MM.1S (cell line): ENCODE measurements at regions not wholly inside any gene's neighbourhood (a gene's known extent, or its start where the extent isn't known, plus 50 kb on each side); places are given as distances from the start of the nearest gene placed in this dataset.

Experiments used
- DNase-seq: peaks from one replicate; pipeline ENCODE4 v3.0.0-alpha.2; 2015
- H2AFZ ChIP-seq: fragments of 300-600 bp; sonication (generic); 2 replicates; pipeline ENCODE4 v1.6.0; 2016; ENCODE audit warnings: antibody characterized with exemption, low read length
- H3F3A ChIP-seq: fragments of 300-600 bp; sonication (generic); 2 replicates; pipeline ENCODE4 v1.6.1; 2016; ENCODE audit warnings: mild to moderate bottlenecking, antibody characterized with exemption, low read length, moderate library complexity, mixed read lengths; ENCODE audit not compliant: insufficient read depth
- H3K27ac ChIP-seq: fragments of 300-600 bp; sonication (generic); 2 replicates; pipeline ENCODE4 v1.5.1; 2016; ENCODE audit warnings: mild to moderate bottlenecking, low read length
- H3K27me3 ChIP-seq: fragments of 300-600 bp; sonication (generic); replicated peaks from 2 replicates; pipeline ENCODE4 v1.6.0; 2016; ENCODE audit warnings: low read length; ENCODE audit not compliant: insufficient read depth
- H3K36me3 ChIP-seq: fragments of 300-600 bp; sonication (generic); replicated peaks from 2 replicates; pipeline ENCODE4 v1.6.1; 2016; ENCODE audit warnings: mild to moderate bottlenecking, low read length, mixed read lengths; ENCODE audit not compliant: insufficient read depth
- H3K4me1 ChIP-seq: fragments of 300-600 bp; sonication (generic); 2 replicates; pipeline ENCODE4 v1.6.1; 2016; ENCODE audit warnings: low read length, mixed read lengths
- H3K4me2 ChIP-seq: fragments of 300-600 bp; sonication (generic); 2 replicates; pipeline ENCODE4 v1.6.0; 2016; ENCODE audit warnings: low read depth, low read length
- H3K4me3 ChIP-seq: fragments of 300-600 bp; sonication (generic); 2 replicates; pipeline ENCODE4 v1.5.1; 2016; ENCODE audit warnings: low read length, mixed read lengths
- H3K79me2 ChIP-seq: fragments of 300-600 bp; sonication (generic); 2 replicates; pipeline ENCODE4 v1.6.1; 2016; ENCODE audit warnings: mixed run types, low read length, mixed read lengths
- H3K9ac ChIP-seq: fragments of 300-600 bp; sonication (generic); 2 replicates; pipeline ENCODE4 v1.6.1; 2016; ENCODE audit warnings: low read length, mixed read lengths
- H3K9me2 ChIP-seq: fragments of 300-600 bp; sonication (generic); replicated peaks from 2 replicates; pipeline ENCODE4 v1.6.1; 2016; ENCODE audit warnings: mild to moderate bottlenecking, low read length, mixed read lengths; ENCODE audit not compliant: insufficient read depth
- H3K9me3 ChIP-seq: fragments of 300-600 bp; sonication (generic); replicated peaks from 2 replicates; pipeline ENCODE4 v1.6.1; 2016; ENCODE audit warnings: mild to moderate bottlenecking, low read length, mixed read lengths; ENCODE audit not compliant: insufficient read depth
- H4K20me1 ChIP-seq: fragments of 300-600 bp; sonication (generic); 2 replicates; pipeline ENCODE4 v1.6.1; 2016; ENCODE audit warnings: mild to moderate bottlenecking, low read length, moderate library complexity, mixed read lengths; ENCODE audit not compliant: insufficient read depth
- EZH2 ChIP-seq: fragments of 300-600 bp; sonication (generic); optimal IDR thresholded peaks from 2 replicates; pipeline ENCODE3; 2017; ENCODE audit warnings: low read depth, mild to moderate bottlenecking, antibody characterized with exemption, low read length, mixed read lengths
- EZH2phosphoT487 ChIP-seq: fragments of 300-600 bp; sonication (generic); IDR thresholded peaks from 2 replicates; pipeline ENCODE4 v1.6.1; 2018; ENCODE audit warnings: antibody characterized with exemption, low read length
- TF ChIP-seq, protein P1 (sequence below): fragments of 300-600 bp; sonication (generic); IDR thresholded peaks from 2 replicates; pipeline ENCODE4 v1.5.1; 2016; ENCODE audit warnings: antibody characterized with exemption, low read length, mixed read lengths

- DNase-seq = no peak
- TF ChIP-seq EZH2 (no peak), EZH2phosphoT487 (no peak)
- TF ChIP-seq, protein P1, sequence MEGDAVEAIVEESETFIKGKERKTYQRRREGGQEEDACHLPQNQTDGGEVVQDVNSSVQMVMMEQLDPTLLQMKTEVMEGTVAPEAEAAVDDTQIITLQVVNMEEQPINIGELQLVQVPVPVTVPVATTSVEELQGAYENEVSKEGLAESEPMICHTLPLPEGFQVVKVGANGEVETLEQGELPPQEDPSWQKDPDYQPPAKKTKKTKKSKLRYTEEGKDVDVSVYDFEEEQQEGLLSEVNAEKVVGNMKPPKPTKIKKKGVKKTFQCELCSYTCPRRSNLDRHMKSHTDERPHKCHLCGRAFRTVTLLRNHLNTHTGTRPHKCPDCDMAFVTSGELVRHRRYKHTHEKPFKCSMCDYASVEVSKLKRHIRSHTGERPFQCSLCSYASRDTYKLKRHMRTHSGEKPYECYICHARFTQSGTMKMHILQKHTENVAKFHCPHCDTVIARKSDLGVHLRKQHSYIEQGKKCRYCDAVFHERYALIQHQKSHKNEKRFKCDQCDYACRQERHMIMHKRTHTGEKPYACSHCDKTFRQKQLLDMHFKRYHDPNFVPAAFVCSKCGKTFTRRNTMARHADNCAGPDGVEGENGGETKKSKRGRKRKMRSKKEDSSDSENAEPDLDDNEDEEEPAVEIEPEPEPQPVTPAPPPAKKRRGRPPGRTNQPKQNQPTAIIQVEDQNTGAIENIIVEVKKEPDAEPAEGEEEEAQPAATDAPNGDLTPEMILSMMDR = no peak
- H3K4me2 ChIP-seq = no peak overlapping the region
- H3K9me2 ChIP-seq = no peaks in the 10 kb centered on the region
- H3K4me3 ChIP-seq = no peak overlapping the region
- H3K4me1 ChIP-seq = no peaks in the 10 kb centered on the region
- no peaks in the 10 kb centered on the region for H3K27me3 ChIP-seq
- H3K36me3 ChIP-seq = no peaks in the 10 kb centered on the region; the same call in 1 of the 2 replicates
- no peak overlapping the region for H3K9ac ChIP-seq
- H3K9me3 ChIP-seq = no peaks in the 10 kb centered on the region
- H3K27ac ChIP-seq = no peak overlapping the region
- no peak overlapping the region for H2AFZ ChIP-seq
- H3F3A ChIP-seq = no peaks in the 10 kb centered on the region
- no peaks in the 10 kb centered on the region for H3K79me2 ChIP-seq
- H4K20me1 ChIP-seq = no peaks in the 10 kb centered on the region
Measured at GRCh38 chr9:99694393-99694792, 127.3 kb upstream of the NR4A3 start.

- H3K4me1 ChIP-seq = no peaks in the 10 kb centered on the region
- no peaks in the 10 kb centered on the region for H3K79me2 ChIP-seq
- no peaks in the 10 kb centered on the region for H4K20me1 ChIP-seq
- H3K27me3 ChIP-seq = no peaks in the 10 kb centered on the region
- H3K27ac ChIP-seq = no peak overlapping the region
- H3F3A ChIP-seq = no peaks in the 10 kb centered on the region
- DNase-seq = no peak
- H2AFZ ChIP-seq = no peak overlapping the region
- H3K4me2 ChIP-seq = no peak overlapping the region
- TF ChIP-seq EZH2phosphoT487 (no peak), EZH2 (no peak)
- TF ChIP-seq, protein P1 = no peak
- no peak overlapping the region for H3K9ac ChIP-seq
- no peaks in the 10 kb centered on the region for H3K9me3 ChIP-seq
- H3K4me3 ChIP-seq = no peak overlapping the region
- no peaks in the 10 kb centered on the region for H3K36me3 ChIP-seq
- no peaks in the 10 kb centered on the region for H3K9me2 ChIP-seq
Measured at GRCh38 chr9:99699396-99699795, 122.3 kb upstream of the NR4A3 start.

- no peak overlapping the region for H3K4me3 ChIP-seq
- no peaks in the 10 kb centered on the region for H3K9me2 ChIP-seq
- TF ChIP-seq EZH2 (no peak), EZH2phosphoT487 (no peak)
- TF ChIP-seq, protein P1 = no peak
- H3K79me2 ChIP-seq = no peaks in the 10 kb centered on the region
- DNase-seq = no peak
- H3K4me2 ChIP-seq = no peak overlapping the region
- H3K36me3 ChIP-seq = no peaks in the 10 kb centered on the region
- H3K9me3 ChIP-seq = no peaks in the 10 kb centered on the region
- H4K20me1 ChIP-seq = no peaks in the 10 kb centered on the region
- H2AFZ ChIP-seq = no peak overlapping the region
- H3K27me3 ChIP-seq = no peaks in the 10 kb centered on the region
- H3K9ac ChIP-seq = no peak overlapping the region
- H3F3A ChIP-seq = no peaks in the 10 kb centered on the region
- H3K27ac ChIP-seq = no peak overlapping the region
- H3K4me1 ChIP-seq = no peaks in the 10 kb centered on the region
Measured at GRCh38 chr9:99712214-99712613, 109.5 kb upstream of the NR4A3 start.
